ENCODE measurements at regions not wholly inside any gene's neighbourhood (a gene's known extent, or its start where the extent isn't known, plus 50 kb on each side); places are given as distances from the start of the nearest gene placed in this dataset.

- H3K27me3 ChIP-seq, result no peaks in the 10 kb centered on the region
- H3K9me3 ChIP-seq, result no peaks in the 10 kb centered on the region
- H3K36me3 ChIP-seq, result no peaks in the 10 kb centered on the region
- intact Hi-C loops (cut with DNase I), result no loop called here
- TF ChIP-seq POLR2AphosphoS5 (IDR thresholded peaks at IDR 0.05), result no peak
- no peak for TF ChIP-seq CTCF (IDR thresholded peaks at IDR 0.05)
- TF ChIP-seq POLR2A (IDR thresholded peaks at IDR 0.05; ENCODE audit: low read depth), result no peak
- no peak for TF ChIP-seq EP300 (IDR thresholded peaks at IDR 0.05)
- 84% methylated on average over 23 of the region's 24 CpGs for WGBS
- no peak for DNase-seq (ENCODE audit: extremely low spot score)
- H3K4me3 ChIP-seq, result no peak overlapping the region
- no peak overlapping the region for H3K27ac ChIP-seq (replicated peaks in 1 of 4)
- no peaks in the 10 kb centered on the region for H3K4me1 ChIP-seq
These were observed 58.5 kb downstream of the DLL1 start for GRCh38 chr6:170232186-170233002.

- intact Hi-C loops (cut with DNase I), result no loop called here
- no peaks in the 10 kb centered on the region for H3K36me3 ChIP-seq
- TF ChIP-seq POLR2A (IDR thresholded peaks at IDR 0.05; ENCODE audit: low read depth) (no peak), EP300 (IDR thresholded peaks at IDR 0.05) (no peak), POLR2AphosphoS5 (IDR thresholded peaks at IDR 0.05) (no peak), CTCF (IDR thresholded peaks at IDR 0.05) (no peak)
- H3K27ac ChIP-seq (replicated peaks in 1 of 4), result no peak overlapping the region
- 75% methylated on average over 20 of the region's 22 CpGs for WGBS
- H3K4me1 ChIP-seq, result no peaks in the 10 kb centered on the region
- H3K9me3 ChIP-seq, result no peaks in the 10 kb centered on the region
- DNase-seq (ENCODE audit: extremely low spot score), result no peak
- H3K27me3 ChIP-seq, result peaks cover 0 to 4% (median 0%) of the 10 kb centered on the region in 4 donors
- no peak overlapping the region for H3K4me3 ChIP-seq
These were observed 59.3 kb downstream of the DLL1 start for GRCh38 chr6:170231293-170232185.

- Histone ChIP-seq H3K4me1 (no peaks in the 10 kb centered on the region), H3K4me3 (no peak overlapping the region), H3K36me3 (no peaks in the 10 kb centered on the region), H3K27ac (replicated peaks in 1 of 4) (no peak overlapping the region), H3K9me3 (no peaks in the 10 kb centered on the region), H3K27me3 (peaks cover 0 to 6% (median 0%) of the 10 kb centered on the region in 4 donors)
- intact Hi-C loops (cut with DNase I), result no loop called here
- no peak for DNase-seq (ENCODE audit: extremely low spot score)
- whole genome bisulfite sequencing, result 81% methylated on average over 16 of the region's 19 CpGs
- no peak for TF ChIP-seq POLR2AphosphoS5 (IDR thresholded peaks at IDR 0.05)
- no peak for TF ChIP-seq CTCF (IDR thresholded peaks at IDR 0.05)
- TF ChIP-seq POLR2A (IDR thresholded peaks at IDR 0.05; ENCODE audit: low read depth), result no peak
- TF ChIP-seq EP300 (IDR thresholded peaks at IDR 0.05), result no peak
These were observed 60.2 kb downstream of the DLL1 start for GRCh38 chr6:170230520-170231292.

- Histone ChIP-seq H3K27me3 (peaks cover 0 to 6% (median 0%) of the 10 kb centered on the region in 4 donors), H3K4me3 (no peak overlapping the region), H3K4me1 (no peaks in the 10 kb centered on the region), H3K27ac (replicated peaks in 1 of 4) (no peak overlapping the region), H3K9me3 (no peaks in the 10 kb centered on the region), H3K36me3 (no peaks in the 10 kb centered on the region)
- no peak for DNase-seq (ENCODE audit: extremely low spot score)
- intact Hi-C loops (cut with DNase I), result no loop called here
- no peak for TF ChIP-seq POLR2AphosphoS5 (IDR thresholded peaks at IDR 0.05)
- no peak for TF ChIP-seq EP300 (IDR thresholded peaks at IDR 0.05)
- WGBS, result 89% methylated on average over 19 of the region's 25 CpGs
These were observed 60.9 kb downstream of the DLL1 start for GRCh38 chr6:170229851-170230519.

Measured in esophagus muscularis mucosa (tissue), 4 donors.